ENCODE measurements at regions not wholly inside any gene's neighbourhood (a gene's known extent, or its start where the extent isn't known, plus 50 kb on each side); places are given as distances from the start of the nearest gene placed in this dataset.
"Not testable (repeated sequence)": the region's sequence is repeated elsewhere in the genome, so short reads cannot be mapped to it uniquely, and the experiment has no call there.

- no peaks in the 10 kb centered on the region for H4K20me1 ChIP-seq
- H3K4me3 ChIP-seq: no peak overlapping the region
- no peak overlapping the region for H3K27ac ChIP-seq
- TF ChIP-seq Cebpa-rat (IDR thresholded peaks at IDR 0.05): no peak
- no peaks in the 10 kb centered on the region for H3K27me3 ChIP-seq
- no peaks in the 10 kb centered on the region for H3K36me3 ChIP-seq
- H3K4me2 ChIP-seq: no peak overlapping the region
- H3K4me1 ChIP-seq: no peaks in the 10 kb centered on the region
- no peak overlapping the region for H3K9ac ChIP-seq
- H3K9me3 ChIP-seq (replicated peaks in 1 of 11): peaks cover 0 to 4% (median 0%) of the 10 kb centered on the region in 11 experiments; a peak in 5 of 22 replicates
These were observed 167.6 kb downstream of the UNC5CL start for GRCh38 chr6:40871424-40871823.

DNA sequence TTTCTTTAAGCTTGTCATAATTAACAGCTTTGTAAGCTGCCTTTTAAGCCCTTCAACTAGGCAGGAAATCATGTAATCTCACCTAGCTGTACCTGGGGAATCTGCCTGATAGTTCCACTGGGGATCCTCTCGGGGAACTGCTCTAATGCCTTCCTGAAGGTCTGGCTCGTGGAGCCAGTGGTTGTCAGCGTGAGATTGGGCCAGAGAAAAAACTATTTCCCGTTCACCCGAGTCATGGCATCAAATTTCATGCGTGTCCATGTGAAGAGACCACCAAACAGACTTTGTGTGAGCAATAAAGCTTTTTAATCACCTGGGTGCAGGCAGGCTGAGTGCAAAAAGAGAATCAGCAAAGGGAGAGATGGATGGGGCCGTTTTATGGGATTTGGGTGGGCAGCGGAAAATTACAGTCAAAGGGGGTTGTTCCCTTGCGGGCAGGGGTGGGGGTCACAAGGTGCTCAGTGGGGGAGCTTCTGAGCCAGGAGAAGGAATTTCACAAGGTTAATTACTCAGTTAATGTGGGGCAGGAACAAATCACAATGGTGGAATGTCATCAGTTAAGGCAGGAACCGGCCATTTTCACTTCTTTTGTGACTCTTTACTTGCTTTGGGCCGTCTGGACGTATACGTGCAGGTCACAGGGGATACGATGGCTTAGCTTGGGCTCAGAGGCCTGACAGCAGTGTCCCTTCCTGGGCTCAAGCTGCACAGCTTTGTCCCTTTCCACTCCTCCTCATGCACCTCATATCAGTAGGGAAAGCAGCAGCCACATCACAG, 170.7 kb downstream of the UNC5CL start:
- not testable (repeated sequence) for H3K4me3 ChIP-seq, H3K36me3 ChIP-seq, H3K9ac ChIP-seq, H3K4me2 ChIP-seq, H3K4me1 ChIP-seq, H3K27ac ChIP-seq, H3K27me3 ChIP-seq, H4K20me1 ChIP-seq
- peaks cover 18 to 29% (median 24%) of the 10 kb centered on the region in 11 experiments for H3K9me3 ChIP-seq (replicated peaks in 1 of 11)

- H4K20me1 ChIP-seq, H3K27me3 ChIP-seq, H3K27ac ChIP-seq, H3K4me1 ChIP-seq, H3K4me2 ChIP-seq, H3K36me3 ChIP-seq, H3K4me3 ChIP-seq, H3K9ac ChIP-seq: not testable (repeated sequence)
- peaks cover 18 to 29% (median 24%) of the 10 kb centered on the region in 11 experiments for H3K9me3 ChIP-seq (replicated peaks in 1 of 11)
These were observed 171.5 kb downstream of the UNC5CL start for GRCh38 chr6:40867527-40867926.

GRCh38 chr6:40865259-40865658, 173.8 kb downstream of the UNC5CL start:
- H3K36me3 ChIP-seq, H3K4me1 ChIP-seq, H3K27ac ChIP-seq, H3K4me2 ChIP-seq, H3K4me3 ChIP-seq, H3K9ac ChIP-seq, H4K20me1 ChIP-seq, H3K27me3 ChIP-seq: not testable (repeated sequence)
- peaks cover 18 to 29% (median 24%) of the 10 kb centered on the region in 11 experiments for H3K9me3 ChIP-seq (replicated peaks in 1 of 11)

DNA sequence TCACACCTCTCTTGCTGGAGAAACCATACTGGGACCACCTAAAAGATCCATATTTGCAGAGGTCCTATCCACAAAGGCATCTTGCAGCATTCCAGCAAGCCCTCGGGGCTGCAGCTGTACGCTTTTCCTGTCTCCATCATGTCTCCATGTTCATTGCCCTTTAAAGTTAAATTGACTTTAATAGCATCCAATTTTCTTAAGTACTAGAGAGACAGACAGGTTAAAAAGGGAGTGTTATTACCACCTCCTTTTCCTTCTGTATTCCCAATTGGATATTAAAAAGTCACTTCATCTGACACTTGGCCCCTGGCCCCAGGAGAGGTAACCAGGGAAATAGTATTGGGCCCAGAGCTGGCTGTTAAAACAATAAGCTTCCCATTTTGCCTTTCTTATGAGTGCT, 178.6 kb downstream of the UNC5CL start:
- Histone ChIP-seq H3K27me3 (no peaks in the 10 kb centered on the region), H3K36me3 (no peaks in the 10 kb centered on the region), H3K27ac (no peak overlapping the region), H3K4me1 (peaks cover 0 to 10% (median 0%) of the 10 kb centered on the region in 10 experiments; a peak in 2 of 20 replicates), H3K9me3 (replicated peaks in 1 of 11) (peaks cover 12 to 16% (median 14%) of the 10 kb centered on the region in 11 experiments), H3K9ac (no peak overlapping the region), H4K20me1 (no peaks in the 10 kb centered on the region), H3K4me3 (no peak overlapping the region), H3K4me2 (no peak overlapping the region)
- no peak for TF ChIP-seq Cebpa-rat (IDR thresholded peaks at IDR 0.05)

DNA sequence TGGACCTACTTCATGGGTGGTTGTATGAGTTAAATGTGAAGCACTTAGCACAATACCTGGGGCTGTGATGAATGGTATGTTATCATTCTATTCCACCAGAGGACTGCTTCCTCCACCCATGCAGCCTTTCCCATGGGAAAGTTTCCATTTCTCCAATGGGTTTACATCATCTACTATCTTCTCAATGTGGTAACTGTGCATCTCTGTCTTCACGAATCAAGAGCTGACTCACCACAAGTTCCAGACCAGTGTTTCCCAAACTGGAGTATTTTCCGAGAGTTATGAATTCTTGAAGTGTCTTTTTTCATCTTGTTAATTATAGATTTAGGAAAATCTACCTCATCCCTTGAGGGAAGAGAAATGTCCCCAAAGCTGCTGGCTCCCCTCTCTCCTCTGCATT, 182.8 kb downstream of the UNC5CL start:
- H3K36me3 ChIP-seq: no peaks in the 10 kb centered on the region
- H3K27ac ChIP-seq: no peak overlapping the region
- peaks cover 0 to 9% (median 0%) of the 10 kb centered on the region in 11 experiments; a peak in 3 of 22 replicates for H3K9me3 ChIP-seq (replicated peaks in 1 of 11)
- H3K27me3 ChIP-seq: no peaks in the 10 kb centered on the region
- no peaks in the 10 kb centered on the region for H4K20me1 ChIP-seq
- no peak overlapping the region for H3K4me3 ChIP-seq
- H3K4me2 ChIP-seq: no peak overlapping the region
- H3K4me1 ChIP-seq: peaks cover 5 to 20% (median 8%) of the 10 kb centered on the region in 10 experiments; a peak in 15 of 20 replicates
- TF ChIP-seq Cebpa-rat (IDR thresholded peaks at IDR 0.05): no peak
- no peak overlapping the region for H3K9ac ChIP-seq

GRCh38 chr6:40855168-40855880, 183.7 kb downstream of the UNC5CL start:
- peaks cover 5 to 20% (median 8%) of the 10 kb centered on the region in 10 experiments; a peak in 15 of 20 replicates for H3K4me1 ChIP-seq
- H3K36me3 ChIP-seq: no peaks in the 10 kb centered on the region
- H3K4me3 ChIP-seq: no peak overlapping the region
- no peak overlapping the region for H3K4me2 ChIP-seq
- TF ChIP-seq Cebpa-rat (IDR thresholded peaks at IDR 0.05): no peak
- no peak overlapping the region for H3K27ac ChIP-seq
- H3K9me3 ChIP-seq (replicated peaks in 1 of 11): peaks cover 0 to 9% (median 0%) of the 10 kb centered on the region in 11 experiments; a peak in 3 of 22 replicates
- H4K20me1 ChIP-seq: no peaks in the 10 kb centered on the region
- no peaks in the 10 kb centered on the region for H3K27me3 ChIP-seq
- no peak overlapping the region for H3K9ac ChIP-seq

- no peaks in the 10 kb centered on the region for H3K27me3 ChIP-seq
- no peaks in the 10 kb centered on the region for H4K20me1 ChIP-seq
- peaks cover 5 to 15% (median 8%) of the 10 kb centered on the region in 10 experiments; a peak in 15 of 20 replicates for H3K4me1 ChIP-seq
- H3K36me3 ChIP-seq: no peaks in the 10 kb centered on the region
- H3K27ac ChIP-seq: no peak overlapping the region
- H3K9me3 ChIP-seq (replicated peaks in 1 of 11): peaks cover 0 to 9% (median 0%) of the 10 kb centered on the region in 11 experiments; a peak in 3 of 22 replicates
- TF ChIP-seq Cebpa-rat (IDR thresholded peaks at IDR 0.05): no peak
- no peak overlapping the region for H3K9ac ChIP-seq
- no peak overlapping the region for H3K4me2 ChIP-seq
- no peak overlapping the region for H3K4me3 ChIP-seq
These were observed 184.4 kb downstream of the UNC5CL start for GRCh38 chr6:40854592-40854991.

GRCh38 chr6:40852779-40853373, 186.1 kb downstream of the UNC5CL start:
- no peaks in the 10 kb centered on the region for H4K20me1 ChIP-seq
- H3K4me2 ChIP-seq: peak overlapping the region; percentile 18 to 56 (median 33); a peak in 16 of 22 replicates
- peaks cover 5 to 14% (median 8%) of the 10 kb centered on the region in 10 experiments; a peak in 15 of 20 replicates for H3K4me1 ChIP-seq
- peaks cover 0 to 9% (median 0%) of the 10 kb centered on the region in 11 experiments; a peak in 3 of 22 replicates for H3K9me3 ChIP-seq (replicated peaks in 1 of 11)
- peak overlapping the region in 1 of 11 experiments; percentile 18; a peak in 1 of 22 replicates for H3K27ac ChIP-seq
- peak in 2 of 11 experiments; percentile 27 to 29; a peak in 1 of 22 replicates for TF ChIP-seq Cebpa-rat (IDR thresholded peaks at IDR 0.05)
- no peaks in the 10 kb centered on the region for H3K27me3 ChIP-seq
- H3K4me3 ChIP-seq: no peak overlapping the region
- no peak overlapping the region for H3K9ac ChIP-seq
- no peaks in the 10 kb centered on the region for H3K36me3 ChIP-seq

Data from BLaER1 treated with 17β-estradiol and CSF1 and Interleukin-3, amounts not matched to agents 10 nM and 100 nM (cell line).